HG02571 (cell line): ENCODE measurements at regions not wholly inside any gene's neighbourhood (a gene's known extent, or its start where the extent isn't known, plus 50 kb on each side); places are given as distances from the start of the nearest gene placed in this dataset.

ENCODE experiments used
- ATAC-seq: cut with Tn5 transposase; IDR thresholded peaks from one replicate; pipeline ENCODE4 v1.9.1; 2021; ENCODE audit warnings: mild to moderate bottlenecking, moderate library complexity; ENCODE audit not compliant: unreplicated experiment

- no peak for ATAC-seq
Measured at GRCh38 chr20:7237251-7237650, 469.8 kb downstream of the BMP2 start.

- ATAC-seq = no peak
Measured at GRCh38 chr20:7240490-7240889, 473.0 kb downstream of the BMP2 start.

- ATAC-seq = no peak
Measured at GRCh38 chr20:7248281-7249201, 481.1 kb downstream of the BMP2 start.

- no peak for ATAC-seq
Measured at GRCh38 chr20:7250337-7250736, 482.9 kb downstream of the BMP2 start.

- ATAC-seq = no peak
Measured at GRCh38 chr20:7257099-7257498, 489.6 kb downstream of the BMP2 start.

GRCh38 chr20:7257692-7258466, 490.4 kb downstream of the BMP2 start:
- no peak for ATAC-seq

GRCh38 chr20:7262803-7263202, 495.3 kb downstream of the BMP2 start:
- no peak for ATAC-seq

GRCh38 chr20:7264137-7264536, 496.7 kb downstream of the BMP2 start:
- no peak for ATAC-seq

- no peak for ATAC-seq
Measured at GRCh38 chr20:7269452-7269851, 502.0 kb downstream of the BMP2 start.

GRCh38 chr20:7272512-7272911, 505.0 kb downstream of the BMP2 start:
- ATAC-seq = no peak

- ATAC-seq = no peak
Measured at GRCh38 chr20:7274870-7275269, 507.4 kb downstream of the BMP2 start.

GRCh38 chr20:7275645-7276237, 508.3 kb downstream of the BMP2 start:
- ATAC-seq = no peak

GRCh38 chr20:7285918-7286556, 518.6 kb downstream of the BMP2 start:
- no peak for ATAC-seq

GRCh38 chr20:7291323-7291943, 523.9 kb downstream of the BMP2 start:
- no peak for ATAC-seq

GRCh38 chr20:7291946-7292345, 524.5 kb downstream of the BMP2 start:
- ATAC-seq = no peak

- no peak for ATAC-seq
Measured at GRCh38 chr20:7294816-7295360, 527.4 kb downstream of the BMP2 start.

GRCh38 chr20:7301807-7302206, 534.3 kb downstream of the BMP2 start:
- no peak for ATAC-seq

- ATAC-seq = no peak
Measured at GRCh38 chr20:7302250-7302649, 534.8 kb downstream of the BMP2 start.

GRCh38 chr20:7305976-7306375, 538.5 kb downstream of the BMP2 start:
- no peak for ATAC-seq

GRCh38 chr20:7308163-7308562, 540.7 kb downstream of the BMP2 start:
- ATAC-seq = no peak
